ENCODE measurements at regions not wholly inside any gene's neighbourhood (a gene's known extent, or its start where the extent isn't known, plus 50 kb on each side); places are given as distances from the start of the nearest gene placed in this dataset.

GRCh38 chr17:34456121-34456520 lies 93.1 kb upstream of the CCL1 start:
- TF ChIP-seq POLR2AphosphoS5 (IDR thresholded peaks at IDR 0.05) (no peak), POLR2A (IDR thresholded peaks at IDR 0.05) (no peak), CTCF (IDR thresholded peaks at IDR 0.05 in 8 of 11, conservative IDR thresholded peaks at IDR 0.05 in 3 of 11) (no peak)
